Osteoblast (primary cell): ENCODE measurements at regions not wholly inside any gene's neighbourhood (a gene's known extent, or its start where the extent isn't known, plus 50 kb on each side); places are given as distances from the start of the nearest gene placed in this dataset.

Source experiments
- DNase-seq: peaks from one replicate; pipeline ENCODE4 v3.0.0; 2011; ENCODE audit warnings: low spot score, mixed read lengths; ENCODE audit not compliant: insufficient read length; ENCODE audit errors: missing footprints
- H2AFZ ChIP-seq: 2 replicates; pipeline ENCODE4 v1.6.0; 2011; ENCODE audit warnings: mild to moderate bottlenecking, low read length
- H3K27ac ChIP-seq: 2 replicates; pipeline ENCODE4 v1.5.1; 2011; ENCODE audit warnings: mild to moderate bottlenecking, low read depth, low read length, moderate library complexity
- H3K27me3 ChIP-seq: 2 replicates; pipeline ENCODE4 v1.6.0; 2012; ENCODE audit warnings: mild to moderate bottlenecking, control low read depth, inconsistent platforms, low read length, moderate library complexity; ENCODE audit not compliant: insufficient read depth
- H3K36me3 ChIP-seq: 2 replicates; pipeline ENCODE4 v1.5.1; 2011; ENCODE audit warnings: mild to moderate bottlenecking, low read length, control low read depth, moderate library complexity; ENCODE audit not compliant: insufficient read depth
- H3K4me1 ChIP-seq: 2 replicates; pipeline ENCODE4 v1.5.1; 2011; ENCODE audit warnings: mild to moderate bottlenecking, low read length, control low read depth, moderate library complexity; ENCODE audit not compliant: insufficient read depth
- H3K4me2 ChIP-seq: 2 replicates; pipeline ENCODE4 v1.6.0; 2011; ENCODE audit warnings: mild to moderate bottlenecking, low read length; ENCODE audit not compliant: insufficient read depth
- H3K4me3 ChIP-seq: fragments of 200-600 bp; sonication (generic); 3 replicates; pipeline ENCODE4 v1.5.1; 2012; ENCODE audit warnings: mild to moderate bottlenecking, low read length, inconsistent platforms; ENCODE audit not compliant: insufficient read depth
- H3K79me2 ChIP-seq: 2 replicates; pipeline ENCODE4 v1.6.0; 2012; ENCODE audit warnings: mild to moderate bottlenecking, low read length, control low read depth, inconsistent platforms; ENCODE audit not compliant: insufficient read depth
- H3K9me3 ChIP-seq: 2 replicates; pipeline ENCODE4 v1.5.1; 2011; ENCODE audit warnings: low read depth, low read length, control low read depth
- H4K20me1 ChIP-seq: 2 replicates; pipeline ENCODE4 v1.6.0; 2012; ENCODE audit warnings: mild to moderate bottlenecking, low read length, control low read depth; ENCODE audit not compliant: insufficient read depth
- TF ChIP-seq, protein P1 (sequence below): IDR thresholded peaks from 2 replicates; pipeline ENCODE4 v1.5.1; 2011; ENCODE audit warnings: mild to moderate bottlenecking, low read depth, low read length, moderate library complexity; ENCODE audit errors: extremely low read depth

- Histone ChIP-seq H3K4me2 (no peak overlapping the region), H3K36me3 (no peaks in the 10 kb centered on the region), H4K20me1 (no peaks in the 10 kb centered on the region), H3K4me3 (no peak overlapping the region), H3K27me3 (no peaks in the 10 kb centered on the region), H3K27ac (no peak overlapping the region), H2AFZ (no peak overlapping the region), H3K9me3 (no peaks in the 10 kb centered on the region), H3K4me1 (peaks cover 24% of the 10 kb centered on the region), H3K79me2 (no peaks in the 10 kb centered on the region)
- no peak for DNase-seq
- TF ChIP-seq, protein P1, sequence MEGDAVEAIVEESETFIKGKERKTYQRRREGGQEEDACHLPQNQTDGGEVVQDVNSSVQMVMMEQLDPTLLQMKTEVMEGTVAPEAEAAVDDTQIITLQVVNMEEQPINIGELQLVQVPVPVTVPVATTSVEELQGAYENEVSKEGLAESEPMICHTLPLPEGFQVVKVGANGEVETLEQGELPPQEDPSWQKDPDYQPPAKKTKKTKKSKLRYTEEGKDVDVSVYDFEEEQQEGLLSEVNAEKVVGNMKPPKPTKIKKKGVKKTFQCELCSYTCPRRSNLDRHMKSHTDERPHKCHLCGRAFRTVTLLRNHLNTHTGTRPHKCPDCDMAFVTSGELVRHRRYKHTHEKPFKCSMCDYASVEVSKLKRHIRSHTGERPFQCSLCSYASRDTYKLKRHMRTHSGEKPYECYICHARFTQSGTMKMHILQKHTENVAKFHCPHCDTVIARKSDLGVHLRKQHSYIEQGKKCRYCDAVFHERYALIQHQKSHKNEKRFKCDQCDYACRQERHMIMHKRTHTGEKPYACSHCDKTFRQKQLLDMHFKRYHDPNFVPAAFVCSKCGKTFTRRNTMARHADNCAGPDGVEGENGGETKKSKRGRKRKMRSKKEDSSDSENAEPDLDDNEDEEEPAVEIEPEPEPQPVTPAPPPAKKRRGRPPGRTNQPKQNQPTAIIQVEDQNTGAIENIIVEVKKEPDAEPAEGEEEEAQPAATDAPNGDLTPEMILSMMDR = no peak
Measured at GRCh38 chr1:96971439-96971838, 249.9 kb downstream of the PTBP2 start.

DNA sequence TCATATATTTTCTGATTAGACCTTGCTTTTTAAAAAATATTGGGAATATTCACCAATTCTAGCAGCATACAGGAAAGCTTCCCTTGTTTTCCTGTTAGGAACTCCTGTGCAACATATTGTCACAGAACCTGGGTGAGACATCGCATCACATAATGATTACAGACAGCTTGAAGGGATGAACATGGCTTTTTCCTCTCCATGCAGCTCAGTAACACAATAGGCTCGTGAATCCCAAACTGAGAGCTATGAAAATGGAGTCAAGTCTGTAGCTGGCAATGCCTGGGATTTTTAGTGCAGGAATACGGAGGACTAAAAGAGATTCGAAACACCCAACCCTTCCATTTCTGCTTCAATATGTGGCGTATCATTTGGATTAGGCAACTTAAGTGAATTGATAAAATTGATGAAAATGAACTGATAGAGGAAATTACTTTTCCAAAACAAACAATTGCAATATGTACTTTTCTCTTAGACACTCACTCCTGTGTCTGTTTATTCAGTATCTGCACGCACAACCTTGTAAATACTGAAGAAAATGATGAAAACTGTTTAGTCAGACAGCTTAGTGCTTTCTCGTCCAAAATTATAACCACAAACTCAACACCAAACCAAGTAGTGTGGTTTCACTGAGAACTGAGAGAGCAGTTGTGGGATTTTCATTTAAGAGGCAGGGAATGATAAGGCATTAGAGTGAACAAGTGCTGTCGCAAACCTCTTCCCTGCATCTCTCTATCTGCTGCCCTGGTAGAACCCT lies 250.4 kb downstream of the PTBP2 start:
- Histone ChIP-seq H3K79me2 (no peaks in the 10 kb centered on the region), H3K9me3 (no peaks in the 10 kb centered on the region), H2AFZ (no peak overlapping the region), H3K4me1 (peaks cover 24% of the 10 kb centered on the region), H3K27me3 (no peaks in the 10 kb centered on the region), H3K27ac (no peak overlapping the region), H4K20me1 (no peaks in the 10 kb centered on the region), H3K36me3 (no peaks in the 10 kb centered on the region), H3K4me3 (no peak overlapping the region), H3K4me2 (no peak overlapping the region)
- no peak for DNase-seq
- TF ChIP-seq, protein P1 = no peak

- DNase-seq = peak; percentile 34
- H3K4me2 ChIP-seq = no peak overlapping the region
- H3K27me3 ChIP-seq = no peaks in the 10 kb centered on the region
- TF ChIP-seq, protein P1 = no peak
- no peak overlapping the region for H3K27ac ChIP-seq
- H2AFZ ChIP-seq = no peak overlapping the region
- H3K9me3 ChIP-seq = no peaks in the 10 kb centered on the region
- no peaks in the 10 kb centered on the region for H3K79me2 ChIP-seq
- peaks cover 19% of the 10 kb centered on the region for H3K4me1 ChIP-seq
- no peaks in the 10 kb centered on the region for H3K36me3 ChIP-seq
- no peak overlapping the region for H3K4me3 ChIP-seq
- H4K20me1 ChIP-seq = no peaks in the 10 kb centered on the region
Measured at GRCh38 chr1:96973605-96974004, 252.0 kb downstream of the PTBP2 start.

GRCh38 chr1:96978444-96978843 lies 256.9 kb downstream of the PTBP2 start:
- no peaks in the 10 kb centered on the region for H3K27me3 ChIP-seq
- TF ChIP-seq, protein P1 = no peak
- peaks cover 4% of the 10 kb centered on the region for H3K4me1 ChIP-seq
- no peaks in the 10 kb centered on the region for H3K79me2 ChIP-seq
- H3K4me3 ChIP-seq = no peak overlapping the region
- H2AFZ ChIP-seq = no peak overlapping the region
- H3K27ac ChIP-seq = no peak overlapping the region
- no peaks in the 10 kb centered on the region for H3K36me3 ChIP-seq
- H3K4me2 ChIP-seq = no peak overlapping the region
- no peak for DNase-seq
- no peaks in the 10 kb centered on the region for H3K9me3 ChIP-seq
- no peaks in the 10 kb centered on the region for H4K20me1 ChIP-seq
